Smooth muscle cell (in vitro differentiated cells): ENCODE measurements at regions not wholly inside any gene's neighbourhood (a gene's known extent, or its start where the extent isn't known, plus 50 kb on each side); places are given as distances from the start of the nearest gene placed in this dataset.

ENCODE experiments used
- DNase-seq: peaks from one replicate; lab custom pipeline; 2025; ENCODE audit not compliant: unreplicated experiment; lab: John Stamatoyannopoulos, UW
- H2AFZ ChIP-seq: fragments of 200-600 bp; sonication (generic); 2 replicates; pipeline ENCODE4 v1.6.0; 2016; ENCODE audit warnings: antibody characterized with exemption, low read depth, mild to moderate bottlenecking
- H3F3A ChIP-seq: fragments of 200-600 bp; sonication (generic); 2 replicates; pipeline ENCODE4 v1.6.0; 2017; ENCODE audit warnings: antibody characterized with exemption, low read depth
- H3K27ac ChIP-seq: fragments of 200-600 bp; sonication (generic); 2 replicates; pipeline ENCODE4 v1.5.1; 2016; ENCODE audit warnings: low read depth, mild to moderate bottlenecking
- H3K27me3 ChIP-seq: fragments of 200-600 bp; sonication (generic); 2 replicates; pipeline ENCODE4 v1.6.1; 2016; ENCODE audit warnings: low read depth, mild to moderate bottlenecking
- H3K36me3 ChIP-seq: fragments of 200-600 bp; sonication (generic); 2 replicates; pipeline ENCODE4 v1.5.1; 2016; ENCODE audit warnings: low read depth
- H3K4me1 ChIP-seq: fragments of 200-600 bp; sonication (generic); 2 replicates; pipeline ENCODE4 v1.5.1; 2016; ENCODE audit warnings: low read depth
- H3K4me2 ChIP-seq: fragments of 200-600 bp; sonication (generic); 2 replicates; pipeline ENCODE4 v1.6.0; 2016; ENCODE audit warnings: mild to moderate bottlenecking
- H3K4me3 ChIP-seq: fragments of 200-600 bp; sonication (generic); 2 replicates; pipeline ENCODE4 v1.5.1; 2016; ENCODE audit warnings: mild to moderate bottlenecking
- H3K79me2 ChIP-seq: fragments of 200-600 bp; sonication (generic); 2 replicates; pipeline ENCODE4 v1.6.0; 2016; ENCODE audit warnings: low read depth, mild to moderate bottlenecking
- H3K9ac ChIP-seq: fragments of 200-600 bp; sonication (generic); 2 replicates; pipeline ENCODE4 v1.6.0; 2016; ENCODE audit warnings: low read depth
- H3K9me3 ChIP-seq: fragments of 200-600 bp; sonication (generic); replicated peaks from 2 replicates; pipeline ENCODE4 v1.5.1; 2016; ENCODE audit warnings: low read depth
- H4K20me1 ChIP-seq: fragments of 200-600 bp; sonication (generic); 2 replicates; pipeline ENCODE4 v1.6.0; 2016; ENCODE audit warnings: low read depth
- WGBS: methylation state at CpG from one replicate; pipeline ENCODE4 v1.1.7; 2016; ENCODE audit warnings: low lambda C conversion rate; 5-methylcytosine and 5-hydroxymethylcytosine counted together
- TF ChIP-seq, protein P1 (sequence below): fragments of 200-600 bp; sonication (generic); IDR thresholded peaks from 2 replicates; pipeline ENCODE4 v1.5.1; 2017; ENCODE audit warnings: borderline replicate concordance, mild to moderate bottlenecking, antibody characterized with exemption; ENCODE audit not compliant: insufficient read depth, poor library complexity, severe bottlenecking

- TF ChIP-seq, protein P1, sequence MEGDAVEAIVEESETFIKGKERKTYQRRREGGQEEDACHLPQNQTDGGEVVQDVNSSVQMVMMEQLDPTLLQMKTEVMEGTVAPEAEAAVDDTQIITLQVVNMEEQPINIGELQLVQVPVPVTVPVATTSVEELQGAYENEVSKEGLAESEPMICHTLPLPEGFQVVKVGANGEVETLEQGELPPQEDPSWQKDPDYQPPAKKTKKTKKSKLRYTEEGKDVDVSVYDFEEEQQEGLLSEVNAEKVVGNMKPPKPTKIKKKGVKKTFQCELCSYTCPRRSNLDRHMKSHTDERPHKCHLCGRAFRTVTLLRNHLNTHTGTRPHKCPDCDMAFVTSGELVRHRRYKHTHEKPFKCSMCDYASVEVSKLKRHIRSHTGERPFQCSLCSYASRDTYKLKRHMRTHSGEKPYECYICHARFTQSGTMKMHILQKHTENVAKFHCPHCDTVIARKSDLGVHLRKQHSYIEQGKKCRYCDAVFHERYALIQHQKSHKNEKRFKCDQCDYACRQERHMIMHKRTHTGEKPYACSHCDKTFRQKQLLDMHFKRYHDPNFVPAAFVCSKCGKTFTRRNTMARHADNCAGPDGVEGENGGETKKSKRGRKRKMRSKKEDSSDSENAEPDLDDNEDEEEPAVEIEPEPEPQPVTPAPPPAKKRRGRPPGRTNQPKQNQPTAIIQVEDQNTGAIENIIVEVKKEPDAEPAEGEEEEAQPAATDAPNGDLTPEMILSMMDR, result no peak
- 90% methylated on average over 8 of the region's 8 CpGs for WGBS
- Histone ChIP-seq H3F3A (no peaks in the 10 kb centered on the region), H2AFZ (no peak overlapping the region), H3K4me1 (no peaks in the 10 kb centered on the region), H3K36me3 (no peaks in the 10 kb centered on the region), H3K27me3 (peaks cover 7% of the 10 kb centered on the region), H3K9ac (no peak overlapping the region), H3K79me2 (no peaks in the 10 kb centered on the region), H3K4me2 (no peak overlapping the region), H4K20me1 (no peaks in the 10 kb centered on the region), H3K27ac (no peak overlapping the region), H3K4me3 (no peak overlapping the region), H3K9me3 (no peaks in the 10 kb centered on the region)
- DNase-seq, result no peak
Measured at GRCh38 chr11:129705341-129705740, 110.3 kb upstream of the TMEM45B start.

GRCh38 chr11:129705933-129706332 is 109.7 kb upstream of the TMEM45B start:
- DNase-seq, result no peak
- no peak overlapping the region for H3K4me3 ChIP-seq
- peaks cover 2% of the 10 kb centered on the region for H3K27me3 ChIP-seq
- no peaks in the 10 kb centered on the region for H3K36me3 ChIP-seq
- 85% methylated on average over 7 of the region's 7 CpGs for WGBS
- H3K4me2 ChIP-seq, result no peak overlapping the region
- no peaks in the 10 kb centered on the region for H3F3A ChIP-seq
- H2AFZ ChIP-seq, result no peak overlapping the region
- no peaks in the 10 kb centered on the region for H3K9me3 ChIP-seq
- H3K4me1 ChIP-seq, result no peaks in the 10 kb centered on the region
- H4K20me1 ChIP-seq, result no peaks in the 10 kb centered on the region
- H3K27ac ChIP-seq, result no peak overlapping the region
- H3K79me2 ChIP-seq, result no peaks in the 10 kb centered on the region
- no peak overlapping the region for H3K9ac ChIP-seq
- TF ChIP-seq, protein P1, result no peak

DNA sequence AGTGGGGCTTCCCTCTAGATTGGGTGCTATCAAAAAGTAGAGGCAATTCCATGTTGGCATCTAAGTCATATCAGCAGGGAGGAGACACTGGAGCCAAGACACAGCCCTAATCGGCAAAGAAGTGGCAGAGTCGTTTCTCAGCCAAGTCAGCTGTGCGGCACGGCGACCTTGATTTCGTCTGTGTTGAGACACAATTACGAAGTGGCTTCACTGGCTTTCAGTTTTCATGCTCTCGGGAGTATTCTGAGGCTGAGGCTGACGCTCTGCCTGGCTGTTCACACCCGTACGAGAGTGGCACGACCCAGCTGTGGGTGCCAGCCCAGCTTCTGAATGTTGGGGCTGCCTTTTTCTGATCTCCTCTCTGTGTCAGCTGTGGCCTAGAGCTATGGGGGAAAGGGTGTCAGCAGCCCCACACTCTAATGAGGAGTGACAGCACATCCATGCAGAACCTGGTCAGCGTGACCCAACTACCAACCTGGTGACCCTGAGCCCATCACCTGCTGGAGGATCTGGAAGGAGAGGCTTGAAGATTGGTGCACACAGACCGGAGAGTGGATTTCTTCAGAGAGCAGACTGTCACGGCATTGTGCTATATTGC is 105.7 kb upstream of the TMEM45B start:
- Histone ChIP-seq H3K27me3 (no peaks in the 10 kb centered on the region), H2AFZ (no peak overlapping the region), H3F3A (no peaks in the 10 kb centered on the region), H3K4me1 (no peaks in the 10 kb centered on the region), H3K79me2 (no peaks in the 10 kb centered on the region), H3K36me3 (no peaks in the 10 kb centered on the region), H4K20me1 (no peaks in the 10 kb centered on the region), H3K9me3 (no peaks in the 10 kb centered on the region), H3K27ac (no peak overlapping the region), H3K4me2 (no peak overlapping the region), H3K9ac (no peak overlapping the region), H3K4me3 (no peak overlapping the region)
- WGBS, result 91% methylated on average over 15 of the region's 15 CpGs
- no peak for DNase-seq
- TF ChIP-seq, protein P1, result no peak

GRCh38 chr11:129710423-129710822 is 105.2 kb upstream of the TMEM45B start:
- H3K36me3 ChIP-seq, result no peaks in the 10 kb centered on the region
- H3K4me3 ChIP-seq, result no peak overlapping the region
- H3F3A ChIP-seq, result no peaks in the 10 kb centered on the region
- no peaks in the 10 kb centered on the region for H4K20me1 ChIP-seq
- H3K27me3 ChIP-seq, result no peaks in the 10 kb centered on the region
- no peak for DNase-seq
- no peak overlapping the region for H2AFZ ChIP-seq
- 84% methylated on average over 2 of the region's 2 CpGs for WGBS
- no peaks in the 10 kb centered on the region for H3K79me2 ChIP-seq
- no peaks in the 10 kb centered on the region for H3K4me1 ChIP-seq
- H3K9me3 ChIP-seq, result no peaks in the 10 kb centered on the region
- TF ChIP-seq, protein P1, result no peak
- H3K27ac ChIP-seq, result no peak overlapping the region
- no peak overlapping the region for H3K9ac ChIP-seq
- H3K4me2 ChIP-seq, result no peak overlapping the region
